Neural cell (in vitro differentiated cells): ENCODE measurements at regions not wholly inside any gene's neighbourhood (a gene's known extent, or its start where the extent isn't known, plus 50 kb on each side); places are given as distances from the start of the nearest gene placed in this dataset.

Source experiments
- H2AFZ ChIP-seq: fragments of 200-600, 300-800 bp; sonication (generic), shearing (Covaris generic); 2 replicates; pipeline ENCODE4 v1.6.0; 2014; ENCODE audit warnings: low read depth, mild to moderate bottlenecking, antibody characterized with exemption, low read length, moderate library complexity
- H3F3A ChIP-seq: fragments of 200-600 bp; shearing (Covaris generic); 2 replicates; pipeline ENCODE4 v1.6.1; 2016; ENCODE audit warnings: mild to moderate bottlenecking, moderate library complexity, mixed read lengths, antibody characterized with exemption, low read length; ENCODE audit not compliant: insufficient read depth, poor library complexity, severe bottlenecking
- H3K27ac ChIP-seq: fragments of 200-600, 300-800 bp; sonication (generic), shearing (Covaris generic); 2 replicates; pipeline ENCODE4 v1.5.1; 2014; ENCODE audit warnings: mild to moderate bottlenecking, low read length, moderate library complexity
- H3K27me3 ChIP-seq: fragments of 300-800, 200-600 bp; sonication (generic), shearing (Covaris generic); 2 replicates; pipeline ENCODE4 v1.6.0; 2014; ENCODE audit warnings: mild to moderate bottlenecking, low read depth, low read length, moderate library complexity; ENCODE audit not compliant: insufficient read depth
- H3K36me3 ChIP-seq: fragments of 300-800, 200-600 bp; sonication (generic), shearing (Covaris generic); 2 replicates; pipeline ENCODE4 v1.5.1; 2014; ENCODE audit warnings: mild to moderate bottlenecking, antibody characterized with exemption, low read length, moderate library complexity; ENCODE audit not compliant: insufficient read depth
- H3K4me2 ChIP-seq: fragments of 300-800, 200-600 bp; sonication (generic), shearing (Covaris generic); 2 replicates; pipeline ENCODE4 v1.6.0; 2014; ENCODE audit warnings: mild to moderate bottlenecking, low read length
- H3K4me3 ChIP-seq: fragments of 300-800, 200-600 bp; sonication (generic), shearing (Covaris generic); 2 replicates; pipeline ENCODE4 v1.5.1; 2014; ENCODE audit warnings: mild to moderate bottlenecking, low read length, moderate library complexity
- H3K79me2 ChIP-seq: fragments of 200-600 bp; shearing (Covaris generic); replicated peaks from 2 replicates; pipeline ENCODE4 v1.6.0; 2014; ENCODE audit warnings: mild to moderate bottlenecking, low read length, moderate library complexity; ENCODE audit not compliant: insufficient read depth
- H3K9ac ChIP-seq: fragments of 300-800, 200-600 bp; sonication (generic), shearing (Covaris generic); 2 replicates; pipeline ENCODE4 v1.6.1; 2016; ENCODE audit warnings: mild to moderate bottlenecking, low read length, mixed read lengths
- H3K9me2 ChIP-seq: fragments of 200-600 bp; shearing (Covaris generic); 2 replicates; pipeline ENCODE4 v1.6.1; 2016; ENCODE audit warnings: mild to moderate bottlenecking, low read length, mixed read lengths; ENCODE audit not compliant: insufficient read depth
- H3K9me3 ChIP-seq: fragments of 200-600, 300-800 bp; sonication (generic), shearing (Covaris generic); 2 replicates; pipeline ENCODE4 v1.6.1; 2016; ENCODE audit warnings: mild to moderate bottlenecking, mixed run types, low read length, moderate library complexity, mixed read lengths
- H4K20me1 ChIP-seq: fragments of 200-600 bp; shearing (Covaris generic); 2 replicates; pipeline ENCODE4 v1.6.1; 2016; ENCODE audit warnings: mild to moderate bottlenecking, mixed run types; ENCODE audit not compliant: insufficient read depth
- EP300 ChIP-seq: fragments of 450-650 bp; conservative IDR thresholded peaks from 2 replicates; pipeline ENCODE4 v1.6.1; 2014; ENCODE audit warnings: antibody characterized with exemption, mild to moderate bottlenecking, moderate library complexity; ENCODE audit not compliant: poor library complexity, severe bottlenecking
- EZH2 ChIP-seq: fragments of 200-600, 300-800 bp; shearing (Covaris generic), sonication (generic); IDR thresholded peaks from 2 replicates; pipeline ENCODE4 v1.6.1; 2014; ENCODE audit warnings: antibody characterized with exemption, low read length, borderline replicate concordance, mild to moderate bottlenecking; ENCODE audit not compliant: insufficient read depth, poor library complexity, severe bottlenecking
- MXI1 ChIP-seq: fragments of 450-650 bp; conservative IDR thresholded peaks from 2 replicates; pipeline ENCODE4 v1.6.1; 2014; ENCODE audit warnings: antibody characterized with exemption, mild to moderate bottlenecking; ENCODE audit not compliant: poor library complexity, severe bottlenecking
- POLR2AphosphoS5 ChIP-seq: IDR thresholded peaks from 2 replicates; pipeline ENCODE4 v1.6.1; 2012
- RAD21 ChIP-seq: fragments of 450-650 bp; conservative IDR thresholded peaks from 2 replicates; pipeline ENCODE4 v1.6.1; 2014; ENCODE audit warnings: antibody characterized with exemption, mild to moderate bottlenecking, moderate library complexity
- SMC3 ChIP-seq: fragments of 450-650 bp; conservative IDR thresholded peaks from 2 replicates; pipeline ENCODE4 v1.6.1; 2014; ENCODE audit warnings: antibody characterized with exemption, mild to moderate bottlenecking, moderate library complexity; ENCODE audit not compliant: poor library complexity
- TAF1 ChIP-seq: IDR thresholded peaks from 2 replicates; pipeline ENCODE4 v1.6.1; 2012; ENCODE audit warnings: low read depth
- TF ChIP-seq, protein P1 (sequence below): IDR thresholded peaks from 2 replicates; pipeline ENCODE4 v1.6.1; 2012; ENCODE audit warnings: borderline replicate concordance
- TF ChIP-seq, protein P2 (sequence below): fragments of 450-650 bp; IDR thresholded peaks from 2 replicates; pipeline ENCODE4 v1.5.1; 2014; ENCODE audit warnings: antibody characterized with exemption, mild to moderate bottlenecking, moderate library complexity; ENCODE audit not compliant: poor library complexity, severe bottlenecking

DNA sequence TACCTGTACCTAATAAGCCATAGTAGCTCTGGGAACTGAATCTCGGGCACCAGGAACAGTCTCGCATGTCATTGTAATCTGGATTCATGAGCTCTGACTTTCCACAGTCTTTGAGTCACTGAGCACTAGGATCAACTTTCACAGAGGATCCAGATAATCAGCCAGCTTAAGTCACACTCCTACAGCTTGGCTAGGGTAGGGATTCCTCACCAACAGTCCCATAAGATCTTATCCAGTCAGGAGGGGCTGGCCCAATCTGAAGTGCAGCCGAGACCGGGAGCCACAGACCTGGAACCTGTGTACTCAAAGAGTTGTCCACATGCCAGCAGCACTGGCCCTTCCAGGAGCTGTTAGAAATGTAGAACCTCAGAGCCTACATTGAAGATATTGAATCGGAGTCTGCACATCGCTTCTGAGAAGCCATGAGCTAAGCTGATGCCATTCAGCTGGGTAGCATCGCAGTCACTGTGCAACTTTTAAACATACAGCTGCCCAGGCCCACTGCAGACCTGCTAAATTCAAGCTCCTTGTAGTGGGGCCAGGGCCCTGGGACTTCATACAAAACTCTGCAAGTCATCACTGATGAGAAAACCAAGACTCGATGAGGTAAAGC is 538.8 kb upstream of the B3GAT1 start:
- Histone ChIP-seq H2AFZ (no peak overlapping the region), H3K4me2 (no peak overlapping the region), H3K9me2 (no peaks in the 10 kb centered on the region), H3K9me3 (no peaks in the 10 kb centered on the region), H3K4me3 (no peak overlapping the region), H3K27ac (no peak overlapping the region), H3F3A (no peaks in the 10 kb centered on the region), H3K36me3 (no peaks in the 10 kb centered on the region), H3K27me3 (no peaks in the 10 kb centered on the region), H3K9ac (no peak overlapping the region), H4K20me1 (no peaks in the 10 kb centered on the region), H3K79me2 (no peaks in the 10 kb centered on the region)
- TF ChIP-seq TAF1 (no peak), POLR2AphosphoS5 (no peak), MXI1 (no peak), EZH2 (no peak)
- TF ChIP-seq, protein P1, sequence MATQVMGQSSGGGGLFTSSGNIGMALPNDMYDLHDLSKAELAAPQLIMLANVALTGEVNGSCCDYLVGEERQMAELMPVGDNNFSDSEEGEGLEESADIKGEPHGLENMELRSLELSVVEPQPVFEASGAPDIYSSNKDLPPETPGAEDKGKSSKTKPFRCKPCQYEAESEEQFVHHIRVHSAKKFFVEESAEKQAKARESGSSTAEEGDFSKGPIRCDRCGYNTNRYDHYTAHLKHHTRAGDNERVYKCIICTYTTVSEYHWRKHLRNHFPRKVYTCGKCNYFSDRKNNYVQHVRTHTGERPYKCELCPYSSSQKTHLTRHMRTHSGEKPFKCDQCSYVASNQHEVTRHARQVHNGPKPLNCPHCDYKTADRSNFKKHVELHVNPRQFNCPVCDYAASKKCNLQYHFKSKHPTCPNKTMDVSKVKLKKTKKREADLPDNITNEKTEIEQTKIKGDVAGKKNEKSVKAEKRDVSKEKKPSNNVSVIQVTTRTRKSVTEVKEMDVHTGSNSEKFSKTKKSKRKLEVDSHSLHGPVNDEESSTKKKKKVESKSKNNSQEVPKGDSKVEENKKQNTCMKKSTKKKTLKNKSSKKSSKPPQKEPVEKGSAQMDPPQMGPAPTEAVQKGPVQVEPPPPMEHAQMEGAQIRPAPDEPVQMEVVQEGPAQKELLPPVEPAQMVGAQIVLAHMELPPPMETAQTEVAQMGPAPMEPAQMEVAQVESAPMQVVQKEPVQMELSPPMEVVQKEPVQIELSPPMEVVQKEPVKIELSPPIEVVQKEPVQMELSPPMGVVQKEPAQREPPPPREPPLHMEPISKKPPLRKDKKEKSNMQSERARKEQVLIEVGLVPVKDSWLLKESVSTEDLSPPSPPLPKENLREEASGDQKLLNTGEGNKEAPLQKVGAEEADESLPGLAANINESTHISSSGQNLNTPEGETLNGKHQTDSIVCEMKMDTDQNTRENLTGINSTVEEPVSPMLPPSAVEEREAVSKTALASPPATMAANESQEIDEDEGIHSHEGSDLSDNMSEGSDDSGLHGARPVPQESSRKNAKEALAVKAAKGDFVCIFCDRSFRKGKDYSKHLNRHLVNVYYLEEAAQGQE = no peak

DNA sequence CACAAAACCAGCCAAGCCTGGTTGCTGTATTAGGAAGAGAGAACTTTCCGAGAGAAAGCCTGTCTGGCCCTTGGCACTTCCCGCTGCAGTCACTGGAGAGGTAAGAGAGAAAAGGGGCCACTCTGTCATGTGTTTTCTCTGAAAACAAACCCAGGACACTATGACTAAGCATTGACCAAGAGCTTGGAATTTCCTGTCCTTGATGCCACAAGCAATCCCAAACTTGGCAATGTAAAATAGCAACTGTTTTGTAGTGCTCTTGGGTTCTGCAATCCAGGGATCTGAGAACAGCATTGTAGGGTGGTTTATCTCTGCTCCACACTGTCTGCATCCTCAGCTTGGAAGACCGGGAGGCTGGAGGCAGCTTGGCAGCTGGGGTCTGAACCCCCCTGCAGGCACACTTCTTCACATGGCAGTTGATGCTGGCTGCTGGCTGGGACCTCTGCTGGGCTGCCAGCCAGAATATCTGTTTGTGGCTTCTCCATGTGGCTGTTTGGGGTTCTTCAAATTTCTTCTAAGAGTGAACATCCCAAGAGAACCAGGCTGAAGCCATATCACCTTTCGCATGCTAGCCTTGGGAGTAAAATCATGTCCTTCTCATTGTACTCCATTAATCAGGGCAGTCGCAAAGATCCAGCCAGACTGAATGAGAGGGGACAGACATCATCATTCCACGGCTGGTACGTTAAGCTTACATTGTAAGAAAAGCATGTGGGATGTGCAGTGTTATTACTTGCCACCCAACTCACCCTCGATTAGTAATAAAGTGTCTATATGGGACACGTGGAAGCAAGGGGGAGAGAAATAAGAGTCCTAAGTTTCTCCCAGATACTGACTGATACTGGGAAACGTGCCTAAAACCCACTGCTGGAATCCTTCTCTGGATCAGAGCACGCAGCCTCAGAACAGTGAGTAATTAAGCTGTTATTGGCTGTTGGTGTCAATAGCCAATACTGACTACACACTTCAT is 537.4 kb upstream of the B3GAT1 start:
- Histone ChIP-seq H3K9ac (no peak overlapping the region), H2AFZ (no peak overlapping the region)

More for the DNA sequence above, 537.4 kb upstream of the B3GAT1 start:
- Histone ChIP-seq H3K79me2 (no peaks in the 10 kb centered on the region), H3F3A (no peaks in the 10 kb centered on the region), H3K4me2 (no peak overlapping the region), H3K27ac (no peak overlapping the region), H3K27me3 (no peaks in the 10 kb centered on the region), H3K9me2 (no peaks in the 10 kb centered on the region), H3K36me3 (no peaks in the 10 kb centered on the region), H3K9me3 (no peaks in the 10 kb centered on the region), H3K4me3 (no peak overlapping the region), H4K20me1 (no peaks in the 10 kb centered on the region)
- TF ChIP-seq POLR2AphosphoS5 (no peak), RAD21 (no peak), EZH2 (no peak), SMC3 (no peak), EP300 (no peak), TAF1 (no peak)
- TF ChIP-seq, protein P2, sequence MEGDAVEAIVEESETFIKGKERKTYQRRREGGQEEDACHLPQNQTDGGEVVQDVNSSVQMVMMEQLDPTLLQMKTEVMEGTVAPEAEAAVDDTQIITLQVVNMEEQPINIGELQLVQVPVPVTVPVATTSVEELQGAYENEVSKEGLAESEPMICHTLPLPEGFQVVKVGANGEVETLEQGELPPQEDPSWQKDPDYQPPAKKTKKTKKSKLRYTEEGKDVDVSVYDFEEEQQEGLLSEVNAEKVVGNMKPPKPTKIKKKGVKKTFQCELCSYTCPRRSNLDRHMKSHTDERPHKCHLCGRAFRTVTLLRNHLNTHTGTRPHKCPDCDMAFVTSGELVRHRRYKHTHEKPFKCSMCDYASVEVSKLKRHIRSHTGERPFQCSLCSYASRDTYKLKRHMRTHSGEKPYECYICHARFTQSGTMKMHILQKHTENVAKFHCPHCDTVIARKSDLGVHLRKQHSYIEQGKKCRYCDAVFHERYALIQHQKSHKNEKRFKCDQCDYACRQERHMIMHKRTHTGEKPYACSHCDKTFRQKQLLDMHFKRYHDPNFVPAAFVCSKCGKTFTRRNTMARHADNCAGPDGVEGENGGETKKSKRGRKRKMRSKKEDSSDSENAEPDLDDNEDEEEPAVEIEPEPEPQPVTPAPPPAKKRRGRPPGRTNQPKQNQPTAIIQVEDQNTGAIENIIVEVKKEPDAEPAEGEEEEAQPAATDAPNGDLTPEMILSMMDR = no peak
- TF ChIP-seq, protein P1 = no peak
